ENCODE measurements at regions not wholly inside any gene's neighbourhood (a gene's known extent, or its start where the extent isn't known, plus 50 kb on each side); places are given as distances from the start of the nearest gene placed in this dataset.
A peak's percentile ranks its signal among the peaks of the same experiment; 100 is the strongest.

GRCh38 chr4:151558496-151559113, 149.6 kb downstream of the FHIP1A start:
- Histone ChIP-seq H3K27ac (ENCODE audit: low read depth in 2 of 2, low read length in 2 of 2) (no peak overlapping the region), H3K27me3 (ENCODE audit: control insufficient read depth in 2 of 2, insufficient read depth in 2 of 2, low read length in 2 of 2) (no peaks in the 10 kb centered on the region), H3K9me3 (ENCODE audit: control insufficient read depth in 2 of 2, low read length in 2 of 2) (no peaks in the 10 kb centered on the region), H3K4me3 (ENCODE audit: low read length in 2 of 2) (no peak overlapping the region), H3K9ac (ENCODE audit: low read depth in 1 of 2, low read length in 2 of 2) (no peak overlapping the region), H3K36me3 (ENCODE audit: control insufficient read depth in 2 of 2, insufficient read depth in 2 of 2, low read length in 2 of 2) (no peaks in the 10 kb centered on the region), H3K4me1 (ENCODE audit: control insufficient read depth in 2 of 2, insufficient read depth in 2 of 2, low read length in 2 of 2) (peaks cover 3 to 30% of the 10 kb centered on the region in 2 donors)

- Histone ChIP-seq H3K9me3 (ENCODE audit: control insufficient read depth in 2 of 2, low read length in 2 of 2) (no peaks in the 10 kb centered on the region), H3K36me3 (ENCODE audit: control insufficient read depth in 2 of 2, insufficient read depth in 2 of 2, low read length in 2 of 2) (no peaks in the 10 kb centered on the region), H3K4me1 (ENCODE audit: control insufficient read depth in 2 of 2, insufficient read depth in 2 of 2, low read length in 2 of 2) (peaks cover 6 to 28% of the 10 kb centered on the region in 2 donors), H3K9ac (ENCODE audit: low read depth in 1 of 2, low read length in 2 of 2) (no peak overlapping the region), H3K27ac (ENCODE audit: low read depth in 2 of 2, low read length in 2 of 2) (no peak overlapping the region), H3K27me3 (ENCODE audit: control insufficient read depth in 2 of 2, insufficient read depth in 2 of 2, low read length in 2 of 2) (no peaks in the 10 kb centered on the region), H3K4me3 (ENCODE audit: low read length in 2 of 2) (no peak overlapping the region)
Measured at GRCh38 chr4:151559595-151559994, 150.6 kb downstream of the FHIP1A start.

GRCh38 chr4:151561551-151562256, 152.7 kb downstream of the FHIP1A start:
- H3K4me1 ChIP-seq (ENCODE audit: control insufficient read depth in 2 of 2, insufficient read depth in 2 of 2, low read length in 2 of 2): peaks cover 8 to 47% of the 10 kb centered on the region in 2 donors
- H3K9me3 ChIP-seq (ENCODE audit: control insufficient read depth in 2 of 2, low read length in 2 of 2): no peaks in the 10 kb centered on the region
- peak overlapping the region in 1 of 2 donors; percentile 8 for H3K4me3 ChIP-seq (ENCODE audit: low read length in 2 of 2)
- no peaks in the 10 kb centered on the region for H3K36me3 ChIP-seq (ENCODE audit: control insufficient read depth in 2 of 2, insufficient read depth in 2 of 2, low read length in 2 of 2)
- peak overlapping the region; percentile 35 to 38 for H3K27ac ChIP-seq (ENCODE audit: low read depth in 2 of 2, low read length in 2 of 2)
- no peaks in the 10 kb centered on the region for H3K27me3 ChIP-seq (ENCODE audit: control insufficient read depth in 2 of 2, insufficient read depth in 2 of 2, low read length in 2 of 2)
- no peak overlapping the region for H3K9ac ChIP-seq (ENCODE audit: low read depth in 1 of 2, low read length in 2 of 2)

GRCh38 chr4:151563194-151563593, 154.2 kb downstream of the FHIP1A start:
- Histone ChIP-seq H3K27ac (ENCODE audit: low read depth in 2 of 2, low read length in 2 of 2) (peak overlapping the region; percentile 84 to 87), H3K4me3 (ENCODE audit: low read length in 2 of 2) (peak overlapping the region; percentile 8 to 48), H3K9me3 (ENCODE audit: control insufficient read depth in 2 of 2, low read length in 2 of 2) (no peaks in the 10 kb centered on the region), H3K9ac (ENCODE audit: low read depth in 1 of 2, low read length in 2 of 2) (peak overlapping the region in 1 of 2 donors; percentile 27), H3K27me3 (ENCODE audit: control insufficient read depth in 2 of 2, insufficient read depth in 2 of 2, low read length in 2 of 2) (no peaks in the 10 kb centered on the region), H3K4me1 (ENCODE audit: control insufficient read depth in 2 of 2, insufficient read depth in 2 of 2, low read length in 2 of 2) (peaks cover 16 to 55% of the 10 kb centered on the region in 2 donors), H3K36me3 (ENCODE audit: control insufficient read depth in 2 of 2, insufficient read depth in 2 of 2, low read length in 2 of 2) (no peaks in the 10 kb centered on the region)

- H3K36me3 ChIP-seq (ENCODE audit: control insufficient read depth in 2 of 2, insufficient read depth in 2 of 2, low read length in 2 of 2): no peaks in the 10 kb centered on the region
- peak overlapping the region in 1 of 2 donors; percentile 60 for H3K9ac ChIP-seq (ENCODE audit: low read depth in 1 of 2, low read length in 2 of 2)
- H3K27me3 ChIP-seq (ENCODE audit: control insufficient read depth in 2 of 2, insufficient read depth in 2 of 2, low read length in 2 of 2): no peaks in the 10 kb centered on the region
- H3K4me1 ChIP-seq (ENCODE audit: control insufficient read depth in 2 of 2, insufficient read depth in 2 of 2, low read length in 2 of 2): peaks cover 16 to 55% of the 10 kb centered on the region in 2 donors
- peak overlapping the region; percentile 84 to 87 for H3K27ac ChIP-seq (ENCODE audit: low read depth in 2 of 2, low read length in 2 of 2)
- H3K9me3 ChIP-seq (ENCODE audit: control insufficient read depth in 2 of 2, low read length in 2 of 2): no peaks in the 10 kb centered on the region
- peak overlapping the region; percentile 14 to 48 for H3K4me3 ChIP-seq (ENCODE audit: low read length in 2 of 2)
Measured at GRCh38 chr4:151564321-151564720, 155.3 kb downstream of the FHIP1A start.

GRCh38 chr4:151565583-151565982, 156.6 kb downstream of the FHIP1A start:
- no peaks in the 10 kb centered on the region for H3K9me3 ChIP-seq (ENCODE audit: control insufficient read depth in 2 of 2, low read length in 2 of 2)
- peak overlapping the region; percentile 0 to 60 for H3K9ac ChIP-seq (ENCODE audit: low read depth in 1 of 2, low read length in 2 of 2)
- no peaks in the 10 kb centered on the region for H3K36me3 ChIP-seq (ENCODE audit: control insufficient read depth in 2 of 2, insufficient read depth in 2 of 2, low read length in 2 of 2)
- no peaks in the 10 kb centered on the region for H3K27me3 ChIP-seq (ENCODE audit: control insufficient read depth in 2 of 2, insufficient read depth in 2 of 2, low read length in 2 of 2)
- H3K27ac ChIP-seq (ENCODE audit: low read depth in 2 of 2, low read length in 2 of 2): peak overlapping the region; percentile 79 to 87
- no peak overlapping the region for H3K4me3 ChIP-seq (ENCODE audit: low read length in 2 of 2)
- H3K4me1 ChIP-seq (ENCODE audit: control insufficient read depth in 2 of 2, insufficient read depth in 2 of 2, low read length in 2 of 2): peaks cover 16 to 55% of the 10 kb centered on the region in 2 donors

GRCh38 chr4:151566053-151566452, 157.1 kb downstream of the FHIP1A start:
- H3K27me3 ChIP-seq (ENCODE audit: control insufficient read depth in 2 of 2, insufficient read depth in 2 of 2, low read length in 2 of 2): no peaks in the 10 kb centered on the region
- H3K9me3 ChIP-seq (ENCODE audit: control insufficient read depth in 2 of 2, low read length in 2 of 2): no peaks in the 10 kb centered on the region
- peak overlapping the region; percentile 67 to 79 for H3K27ac ChIP-seq (ENCODE audit: low read depth in 2 of 2, low read length in 2 of 2)
- no peak overlapping the region for H3K4me3 ChIP-seq (ENCODE audit: low read length in 2 of 2)
- H3K9ac ChIP-seq (ENCODE audit: low read depth in 1 of 2, low read length in 2 of 2): no peak overlapping the region
- H3K36me3 ChIP-seq (ENCODE audit: control insufficient read depth in 2 of 2, insufficient read depth in 2 of 2, low read length in 2 of 2): no peaks in the 10 kb centered on the region
- H3K4me1 ChIP-seq (ENCODE audit: control insufficient read depth in 2 of 2, insufficient read depth in 2 of 2, low read length in 2 of 2): peaks cover 14 to 53% of the 10 kb centered on the region in 2 donors

- H3K36me3 ChIP-seq (ENCODE audit: control insufficient read depth in 2 of 2, insufficient read depth in 2 of 2, low read length in 2 of 2): no peaks in the 10 kb centered on the region
- peak overlapping the region; percentile 57 to 67 for H3K27ac ChIP-seq (ENCODE audit: low read depth in 2 of 2, low read length in 2 of 2)
- peaks cover 13 to 44% of the 10 kb centered on the region in 2 donors for H3K4me1 ChIP-seq (ENCODE audit: control insufficient read depth in 2 of 2, insufficient read depth in 2 of 2, low read length in 2 of 2)
- H3K9ac ChIP-seq (ENCODE audit: low read depth in 1 of 2, low read length in 2 of 2): no peak overlapping the region
- no peak overlapping the region for H3K4me3 ChIP-seq (ENCODE audit: low read length in 2 of 2)
- no peaks in the 10 kb centered on the region for H3K27me3 ChIP-seq (ENCODE audit: control insufficient read depth in 2 of 2, insufficient read depth in 2 of 2, low read length in 2 of 2)
- no peaks in the 10 kb centered on the region for H3K9me3 ChIP-seq (ENCODE audit: control insufficient read depth in 2 of 2, low read length in 2 of 2)
Measured at GRCh38 chr4:151567056-151567455, 158.1 kb downstream of the FHIP1A start.

- H3K4me3 ChIP-seq (ENCODE audit: low read length in 2 of 2): no peak overlapping the region
- no peak overlapping the region for H3K27ac ChIP-seq (ENCODE audit: low read depth in 2 of 2, low read length in 2 of 2)
- no peaks in the 10 kb centered on the region for H3K27me3 ChIP-seq (ENCODE audit: control insufficient read depth in 2 of 2, insufficient read depth in 2 of 2, low read length in 2 of 2)
- H3K4me1 ChIP-seq (ENCODE audit: control insufficient read depth in 2 of 2, insufficient read depth in 2 of 2, low read length in 2 of 2): peaks cover 18 to 45% of the 10 kb centered on the region in 2 donors
- no peaks in the 10 kb centered on the region for H3K36me3 ChIP-seq (ENCODE audit: control insufficient read depth in 2 of 2, insufficient read depth in 2 of 2, low read length in 2 of 2)
- H3K9ac ChIP-seq (ENCODE audit: low read depth in 1 of 2, low read length in 2 of 2): no peak overlapping the region
- H3K9me3 ChIP-seq (ENCODE audit: control insufficient read depth in 2 of 2, low read length in 2 of 2): no peaks in the 10 kb centered on the region
Measured at GRCh38 chr4:151568966-151569365, 160.0 kb downstream of the FHIP1A start.

GRCh38 chr4:151569650-151570049, 160.7 kb downstream of the FHIP1A start:
- H3K9ac ChIP-seq (ENCODE audit: low read depth in 1 of 2, low read length in 2 of 2): no peak overlapping the region
- H3K27me3 ChIP-seq (ENCODE audit: control insufficient read depth in 2 of 2, insufficient read depth in 2 of 2, low read length in 2 of 2): no peaks in the 10 kb centered on the region
- H3K9me3 ChIP-seq (ENCODE audit: control insufficient read depth in 2 of 2, low read length in 2 of 2): no peaks in the 10 kb centered on the region
- no peak overlapping the region for H3K4me3 ChIP-seq (ENCODE audit: low read length in 2 of 2)
- H3K4me1 ChIP-seq (ENCODE audit: control insufficient read depth in 2 of 2, insufficient read depth in 2 of 2, low read length in 2 of 2): peaks cover 21 to 41% of the 10 kb centered on the region in 2 donors
- no peaks in the 10 kb centered on the region for H3K36me3 ChIP-seq (ENCODE audit: control insufficient read depth in 2 of 2, insufficient read depth in 2 of 2, low read length in 2 of 2)
- H3K27ac ChIP-seq (ENCODE audit: low read depth in 2 of 2, low read length in 2 of 2): no peak overlapping the region
